ENCODE measurements at regions not wholly inside any gene's neighbourhood (a gene's known extent, or its start where the extent isn't known, plus 50 kb on each side); places are given as distances from the start of the nearest gene placed in this dataset.

DNA sequence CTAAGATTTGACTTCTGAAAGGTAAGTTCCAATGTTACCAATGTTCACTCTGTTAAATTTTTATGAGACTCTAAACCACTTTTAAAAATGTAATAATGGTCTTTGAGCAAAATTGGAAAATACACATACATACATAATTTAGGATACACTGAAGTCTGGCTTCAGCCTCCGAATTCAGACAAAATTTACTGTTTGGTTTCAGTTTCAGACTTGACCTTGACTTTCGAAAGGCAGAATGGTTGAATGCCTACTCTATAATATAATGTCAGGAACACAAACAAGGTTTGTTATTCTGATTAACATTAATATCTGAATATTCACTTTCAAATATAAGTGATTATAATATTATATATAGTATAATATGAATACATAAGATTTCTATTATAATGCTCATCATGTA is 74.1 kb upstream of the KRAS start:
- no peak for TF ChIP-seq CTCF (conservative IDR thresholded peaks at IDR 0.05)
- TF ChIP-seq EZH2 (IDR thresholded peaks at IDR 0.05; ENCODE audit: low read depth), result no peak

Data from PC-9 (cell line).